PC-3 (cell line): ENCODE measurements at regions not wholly inside any gene's neighbourhood (a gene's known extent, or its start where the extent isn't known, plus 50 kb on each side); places are given as distances from the start of the nearest gene placed in this dataset.

ENCODE experiments used
- ATAC-seq: fragments of 200-7000 bp; cut with Tn5 transposase; 2 replicates; pipeline ENCODE4 v1.9.1; 2020; ENCODE audit warnings: mild to moderate bottlenecking, moderate library complexity
- BruUV-seq: library from RNA; stranded (reverse); fragments of 400-500 nt; replicated peaks from 2 replicates; lab custom pipeline; 2021; lab: Mats Ljungman, UMichigan
- CTCF ChIA-PET: fragments of 300-600 bp; sonication (Branson Sonifier 250); formaldehyde crosslinking; loops from one replicate; lab custom pipeline; 2022; ENCODE audit warnings: antibody characterized with exemption; lab: Charles Lee
- POLR2A ChIA-PET: fragments of 300-600 bp; sonication (Branson Sonifier 250); formaldehyde crosslinking; loops from one replicate; lab custom pipeline; 2022; ENCODE audit warnings: antibody characterized with exemption; ENCODE audit not compliant: unreplicated experiment; lab: Charles Lee
- DNase-seq: peaks from one replicate; pipeline ENCODE4 v3.0.0-alpha.2; 2015
- H2AFZ ChIP-seq: fragments of 300-600 bp; sonication (generic); 2 replicates; pipeline ENCODE4 v1.6.0; 2016; ENCODE audit warnings: antibody characterized with exemption, low read length
- H3F3A ChIP-seq: fragments of 300-600 bp; sonication (generic); one replicate; pipeline ENCODE4 v1.6.0; 2017; ENCODE audit warnings: antibody characterized with exemption, low read length, control low read depth, mild to moderate bottlenecking; ENCODE audit not compliant: unreplicated experiment
- H3K27ac ChIP-seq: fragments of 300-600 bp; sonication (generic); 2 replicates; pipeline ENCODE4 v1.5.1; 2016; ENCODE audit warnings: mild to moderate bottlenecking, low read length
- H3K27me3 ChIP-seq: fragments of 300-600 bp; sonication (generic); 2 replicates; pipeline ENCODE4 v1.6.1; 2016; ENCODE audit warnings: low read length, mixed read lengths
- H3K36me3 ChIP-seq: fragments of 300-600 bp; sonication (generic); 2 replicates; pipeline ENCODE4 v1.6.1; 2016; ENCODE audit warnings: low read depth, mixed run types, low read length, mixed read lengths
- H3K4me1 ChIP-seq: fragments of 300-600 bp; sonication (generic); 2 replicates; pipeline ENCODE4 v1.5.1; 2016; ENCODE audit warnings: low read length; ENCODE audit not compliant: insufficient read depth
- H3K4me2 ChIP-seq: fragments of 300-600 bp; sonication (generic); 2 replicates; pipeline ENCODE4 v1.6.0; 2016; ENCODE audit warnings: low read length
- H3K4me3 ChIP-seq: fragments of 300-600 bp; sonication (generic); 2 replicates; pipeline ENCODE4 v1.5.1; 2016; ENCODE audit warnings: mild to moderate bottlenecking, low read length, mixed read lengths
- H3K79me2 ChIP-seq: fragments of 300-600 bp; sonication (generic); 2 replicates; pipeline ENCODE4 v1.6.1; 2017; ENCODE audit warnings: low read length, mixed read lengths
- H3K9ac ChIP-seq: fragments of 300-600 bp; sonication (generic); 2 replicates; pipeline ENCODE4 v1.6.0; 2016; ENCODE audit warnings: mild to moderate bottlenecking, low read length
- H3K9me2 ChIP-seq: fragments of 300-600 bp; sonication (generic); replicated peaks from 2 replicates; pipeline ENCODE4 v1.6.1; 2016; ENCODE audit warnings: mixed run types, low read length, mixed read lengths
- H3K9me3 ChIP-seq: fragments of 300-600 bp; sonication (generic); 2 replicates; pipeline ENCODE4 v1.6.1; 2016; ENCODE audit warnings: low read length, mixed read lengths
- H4K20me1 ChIP-seq: fragments of 300-600 bp; sonication (generic); 2 replicates; pipeline ENCODE4 v1.6.1; 2016; ENCODE audit warnings: low read length, mixed read lengths
- CTCF ChIP-seq: fragments of 300-600 bp; sonication (generic); conservative IDR thresholded peaks from 2 replicates; pipeline ENCODE4 v1.5.1; 2017; ENCODE audit warnings: antibody characterized with exemption, low read depth, mild to moderate bottlenecking, low read length
- EZH2 ChIP-seq: fragments of 300-600 bp; sonication (generic); IDR thresholded peaks from one replicate; pipeline ENCODE4 v1.6.1; 2017; ENCODE audit warnings: antibody characterized with exemption, mild to moderate bottlenecking, low read length; ENCODE audit not compliant: unreplicated experiment
- EZH2phosphoT487 ChIP-seq: fragments of 300-600 bp; sonication (generic); IDR thresholded peaks from 2 replicates; pipeline ENCODE4 v1.6.1; 2018; ENCODE audit warnings: mild to moderate bottlenecking, antibody characterized with exemption, low read length, borderline replicate concordance
- intact Hi-C: fragments of 100-400 bp; cut with micrococcal nuclease; formaldehyde crosslinking; loops from 2 replicates; pipeline ENCODE4 v1.9.0; 2023

DNA sequence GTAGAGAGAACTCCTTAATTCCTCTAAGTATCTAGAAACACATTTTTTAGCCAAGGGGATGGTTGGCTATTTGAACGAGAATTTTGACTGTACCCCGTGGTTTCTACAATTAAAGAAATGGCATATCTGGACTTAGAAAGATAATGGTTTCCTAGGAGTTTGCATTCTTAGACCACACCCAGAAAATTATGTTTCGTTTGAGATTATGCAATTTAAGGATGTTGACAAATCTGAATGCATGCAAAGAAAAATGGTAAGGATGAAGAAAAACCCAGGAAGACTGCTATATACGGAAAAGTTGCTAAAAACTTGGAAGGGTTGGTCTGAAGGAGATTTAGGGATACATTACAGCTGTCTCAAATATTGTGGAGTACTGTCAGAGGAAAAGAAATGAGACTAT, 538.5 kb upstream of the WWC1 start:
- no peaks in the 10 kb centered on the region for H3K79me2 ChIP-seq
- no peaks in the 10 kb centered on the region for H3K9me3 ChIP-seq
- H2AFZ ChIP-seq: no peak overlapping the region
- no peak overlapping the region for H3K9ac ChIP-seq
- H3K9me2 ChIP-seq: no peaks in the 10 kb centered on the region
- ChIA-PET POLR2A (no interaction called here), CTCF (no interaction called here)
- no peaks in the 10 kb centered on the region for H3K36me3 ChIP-seq
- no peak overlapping the region for H3K4me3 ChIP-seq
- H3K27ac ChIP-seq: no peak overlapping the region
- no TSS peak for BruUV-seq
- TF ChIP-seq CTCF: no peak
- TF ChIP-seq EZH2phosphoT487: no peak
- no peak for TF ChIP-seq EZH2
- no peaks in the 10 kb centered on the region for H3K4me1 ChIP-seq
- H3F3A ChIP-seq: no peaks in the 10 kb centered on the region
- no peak overlapping the region for H3K4me2 ChIP-seq
- H4K20me1 ChIP-seq: no peaks in the 10 kb centered on the region
- DNase-seq (no peak), ATAC-seq (no peak)
- H3K27me3 ChIP-seq: peaks cover 37% of the 10 kb centered on the region; the same call in 1 of the 2 replicates
- intact Hi-C loops: no loop called here

GRCh38 chr5:167753725-167754490, 537.5 kb upstream of the WWC1 start:
- intact Hi-C loops: no loop called here
- DNase-seq: no peak
- no peaks in the 10 kb centered on the region for H3K9me3 ChIP-seq
- H3K4me2 ChIP-seq: no peak overlapping the region
- no peak overlapping the region for H3K4me3 ChIP-seq
- H3K27ac ChIP-seq: no peak overlapping the region
- H3K9ac ChIP-seq: no peak overlapping the region
- no peaks in the 10 kb centered on the region for H3F3A ChIP-seq
- ChIA-PET CTCF (no interaction called here), POLR2A (no interaction called here)
- no peak for ATAC-seq
- TF ChIP-seq EZH2phosphoT487 (no peak), EZH2 (no peak), CTCF (no peak)
- H3K9me2 ChIP-seq: no peaks in the 10 kb centered on the region
- BruUV-seq: no TSS peak
- no peaks in the 10 kb centered on the region for H4K20me1 ChIP-seq
- H2AFZ ChIP-seq: no peak overlapping the region
- H3K4me1 ChIP-seq: peaks cover 3% of the 10 kb centered on the region
- no peaks in the 10 kb centered on the region for H3K36me3 ChIP-seq
- no peaks in the 10 kb centered on the region for H3K79me2 ChIP-seq
- peaks cover 28% of the 10 kb centered on the region; the same call in 1 of the 2 replicates for H3K27me3 ChIP-seq

- Histone ChIP-seq H3K36me3 (no peaks in the 10 kb centered on the region), H3K79me2 (no peaks in the 10 kb centered on the region), H3K27ac (no peak overlapping the region), H3K4me1 (peaks cover 9% of the 10 kb centered on the region), H3K27me3 (peaks cover 25% of the 10 kb centered on the region; the same call in 1 of the 2 replicates), H2AFZ (no peak overlapping the region), H3K4me2 (no peak overlapping the region), H3K4me3 (no peak overlapping the region), H3F3A (no peaks in the 10 kb centered on the region), H3K9me3 (no peaks in the 10 kb centered on the region), H3K9me2 (no peaks in the 10 kb centered on the region), H3K9ac (no peak overlapping the region), H4K20me1 (no peaks in the 10 kb centered on the region)
- ChIA-PET CTCF (no interaction called here), POLR2A (interaction anchor here (0.7 kb wide), 1 partner anchor 152 kb away, joined by 6 read pairs; no protein-coding TSS in a partner anchor)
- no peak for TF ChIP-seq EZH2phosphoT487
- TF ChIP-seq CTCF: no peak
- DNase-seq (peak; percentile 12), ATAC-seq (no peak; the same call in 1 of the 2 replicates)
- no TSS peak for BruUV-seq
- intact Hi-C loops: no loop called here
Measured at GRCh38 chr5:167754501-167755021, 536.9 kb upstream of the WWC1 start.
